GM19240 (cell line): ENCODE measurements at regions not wholly inside any gene's neighbourhood (a gene's known extent, or its start where the extent isn't known, plus 50 kb on each side); places are given as distances from the start of the nearest gene placed in this dataset.
A peak's percentile ranks its signal among the peaks of the same experiment; 100 is the strongest.

Experiments
- DNase-seq: peaks from one replicate; pipeline ENCODE4 v3.0.0; 2011; ENCODE audit warnings: low spot score; ENCODE audit not compliant: insufficient read length

DNA sequence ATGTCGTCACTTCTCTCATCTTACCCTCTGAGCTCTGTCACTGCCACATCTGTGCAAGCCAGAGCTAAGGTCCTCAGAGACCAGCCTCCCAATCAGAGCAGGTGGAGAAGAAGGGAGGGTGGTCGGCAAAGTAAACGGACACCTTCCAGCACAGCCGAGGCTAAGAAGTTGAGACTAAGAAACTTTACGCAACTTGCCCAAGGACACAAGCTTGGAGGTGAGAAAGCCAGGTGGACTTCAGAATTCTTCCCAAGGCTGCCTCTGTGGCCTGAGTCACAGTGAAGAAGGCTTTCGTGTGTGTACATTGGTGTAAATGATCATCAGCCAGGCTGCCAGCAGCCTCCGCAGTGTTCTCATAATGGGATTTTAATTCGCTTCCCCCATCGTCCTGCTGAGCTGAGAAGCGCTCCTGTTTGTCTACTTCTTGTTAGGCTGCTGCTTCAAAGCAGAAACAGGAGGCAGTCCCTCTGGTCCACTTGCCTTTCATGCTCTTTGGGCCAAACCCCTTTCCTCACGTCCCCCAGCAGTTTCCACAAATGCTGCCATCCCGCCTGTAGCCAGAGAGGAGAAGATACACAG is 125.0 kb upstream of the RPL38 start:
- no peak for DNase-seq

DNA sequence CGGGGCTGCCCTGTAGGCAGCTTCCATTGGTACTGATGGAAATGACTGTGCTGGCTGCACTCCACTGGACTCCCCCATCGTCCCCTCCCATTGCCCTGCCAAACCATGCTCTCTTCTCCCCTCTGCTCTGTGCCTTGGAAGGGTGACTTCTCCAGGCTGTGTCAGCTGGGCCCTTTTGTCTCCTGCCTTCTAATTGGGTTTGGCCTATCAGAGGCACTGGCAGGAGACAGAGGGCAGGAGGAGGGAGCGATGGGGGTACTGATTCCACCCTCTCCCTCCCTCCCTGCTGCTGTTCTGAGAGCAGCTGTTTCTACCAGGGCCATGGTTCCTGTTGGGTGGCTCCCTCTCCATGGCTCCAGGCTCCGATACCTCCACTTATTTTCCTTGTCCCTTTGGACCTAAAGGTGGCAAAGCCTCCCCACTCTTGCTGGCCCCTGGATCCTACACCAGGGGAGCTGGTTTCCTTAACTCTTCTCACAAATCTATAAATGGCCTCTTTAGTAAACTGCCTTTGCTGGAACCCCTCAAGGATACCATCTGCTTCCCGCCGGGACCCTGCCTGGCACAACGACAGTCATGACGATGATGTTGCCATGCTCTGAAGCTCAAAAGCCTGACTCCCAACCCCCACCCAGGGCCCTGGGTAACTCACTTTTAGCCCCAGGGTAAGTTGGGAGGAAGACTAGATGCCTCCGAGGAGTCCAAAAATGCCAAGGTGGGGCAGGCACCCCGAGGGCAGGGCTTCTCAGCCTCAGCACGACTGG is 123.8 kb upstream of the RPL38 start:
- no peak for DNase-seq

DNA sequence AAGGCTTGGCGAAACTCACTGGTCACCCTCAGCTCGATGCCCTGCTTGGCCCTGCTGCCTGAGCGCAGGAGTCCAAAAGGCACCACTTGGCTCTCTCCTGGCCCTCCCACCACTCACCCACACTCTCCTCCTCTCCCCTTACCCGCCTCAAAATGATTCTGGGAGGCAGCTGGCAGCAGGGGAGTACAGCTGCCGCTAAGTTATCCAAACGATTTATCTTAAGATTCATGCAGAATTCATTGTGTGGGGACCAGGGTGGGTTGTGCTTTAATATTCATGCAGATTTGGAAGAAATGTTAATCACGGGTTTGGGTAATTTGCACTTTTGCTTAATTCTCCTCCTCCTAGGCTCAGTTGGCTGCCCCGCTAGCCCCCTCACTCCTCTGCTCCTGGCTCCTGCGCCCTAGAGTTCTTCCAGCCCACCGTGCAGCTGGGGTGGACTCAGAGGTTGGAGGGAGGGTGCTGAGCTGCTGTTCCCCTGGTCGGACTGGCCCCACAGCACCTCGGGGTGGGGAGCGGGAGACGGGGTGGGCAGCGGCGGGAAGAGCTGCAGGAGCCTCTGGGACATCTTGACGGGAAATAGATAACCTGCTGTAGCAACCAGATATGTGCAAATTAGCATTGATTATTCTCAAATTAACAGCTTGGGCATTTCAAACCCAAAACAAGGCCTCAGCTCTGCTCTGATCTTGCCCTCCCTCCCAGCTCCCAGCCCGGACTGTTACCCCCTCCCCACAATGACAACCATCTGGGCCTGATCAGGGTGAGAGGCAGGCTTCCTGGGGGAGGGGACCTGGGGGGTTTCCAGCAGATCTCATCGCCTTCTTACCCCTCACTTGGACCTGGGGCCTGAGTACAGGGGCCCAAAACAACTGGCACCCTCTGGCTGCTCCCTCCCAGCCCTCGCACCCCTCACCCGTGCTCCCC is 122.6 kb upstream of the RPL38 start:
- DNase-seq = no peak

- DNase-seq = no peak
Measured at GRCh38 chr17:74082886-74083285, 120.6 kb upstream of the RPL38 start.

- no peak for DNase-seq
Measured at GRCh38 chr17:74083321-74083720, 120.2 kb upstream of the RPL38 start.

- no peak for DNase-seq
Measured at GRCh38 chr17:74085434-74085833, 118.0 kb upstream of the RPL38 start.

DNA sequence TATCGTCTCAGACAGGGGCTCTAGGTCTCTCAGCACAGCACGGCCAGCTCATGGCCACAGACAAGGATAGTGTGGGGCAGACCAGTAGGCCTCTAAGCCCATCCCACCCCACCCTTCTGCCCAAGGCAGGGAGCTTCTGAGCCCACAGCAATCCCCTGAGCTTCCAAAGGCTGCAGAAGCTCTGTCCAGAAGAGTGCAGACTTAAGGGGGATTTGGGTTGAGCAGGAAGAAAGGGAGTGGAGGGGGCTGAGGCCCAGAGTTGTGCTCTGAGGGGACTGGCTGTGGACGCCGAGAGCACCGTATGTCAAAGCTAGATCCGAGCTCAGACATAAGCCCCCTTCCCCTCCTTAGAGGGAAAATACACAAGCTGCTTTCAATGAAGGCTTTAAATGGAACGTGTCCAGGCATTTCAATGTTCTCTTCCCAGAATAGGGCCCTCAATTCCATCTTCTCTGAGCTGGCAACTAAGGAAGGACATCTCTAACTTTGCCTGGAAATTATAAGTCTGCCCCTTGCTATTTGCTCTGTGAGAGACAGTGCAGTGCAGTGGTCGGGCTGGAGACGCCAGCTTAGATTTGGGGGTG is 116.4 kb upstream of the RPL38 start:
- DNase-seq = no peak

- DNase-seq = no peak
Measured at GRCh38 chr17:74088285-74088933, 115.1 kb upstream of the RPL38 start.

- no peak for DNase-seq
Measured at GRCh38 chr17:74088934-74089329, 114.5 kb upstream of the RPL38 start.

DNA sequence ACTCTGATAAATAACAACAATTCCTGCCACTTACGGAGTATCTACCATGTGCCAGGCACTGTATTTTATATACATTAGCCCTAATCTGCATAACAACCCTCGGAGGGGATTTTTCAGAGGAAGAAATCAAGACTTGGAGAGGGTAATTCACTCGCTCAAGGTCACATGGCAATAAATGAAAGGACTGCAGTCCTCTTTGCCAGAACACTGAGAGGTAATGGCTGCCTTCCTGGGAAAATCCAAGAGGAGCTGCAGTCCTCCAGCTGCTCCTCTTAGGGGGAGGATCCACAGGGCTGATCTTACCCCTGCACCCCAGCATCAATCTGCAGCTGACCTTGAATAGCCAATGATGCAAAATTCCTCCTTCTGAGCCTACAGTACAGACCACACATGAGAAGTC is 114.1 kb upstream of the RPL38 start:
- DNase-seq = no peak

GRCh38 chr17:74089869-74090464 is 113.5 kb upstream of the RPL38 start:
- DNase-seq = peak; percentile 48

- DNase-seq = no peak
Measured at GRCh38 chr17:74094651-74095050, 108.8 kb upstream of the RPL38 start.

GRCh38 chr17:74096456-74096855 is 107.0 kb upstream of the RPL38 start:
- DNase-seq = no peak

GRCh38 chr17:74097450-74098135 is 105.9 kb upstream of the RPL38 start:
- DNase-seq = no peak

- DNase-seq = no peak
Measured at GRCh38 chr17:74098136-74099024, 105.1 kb upstream of the RPL38 start.

DNA sequence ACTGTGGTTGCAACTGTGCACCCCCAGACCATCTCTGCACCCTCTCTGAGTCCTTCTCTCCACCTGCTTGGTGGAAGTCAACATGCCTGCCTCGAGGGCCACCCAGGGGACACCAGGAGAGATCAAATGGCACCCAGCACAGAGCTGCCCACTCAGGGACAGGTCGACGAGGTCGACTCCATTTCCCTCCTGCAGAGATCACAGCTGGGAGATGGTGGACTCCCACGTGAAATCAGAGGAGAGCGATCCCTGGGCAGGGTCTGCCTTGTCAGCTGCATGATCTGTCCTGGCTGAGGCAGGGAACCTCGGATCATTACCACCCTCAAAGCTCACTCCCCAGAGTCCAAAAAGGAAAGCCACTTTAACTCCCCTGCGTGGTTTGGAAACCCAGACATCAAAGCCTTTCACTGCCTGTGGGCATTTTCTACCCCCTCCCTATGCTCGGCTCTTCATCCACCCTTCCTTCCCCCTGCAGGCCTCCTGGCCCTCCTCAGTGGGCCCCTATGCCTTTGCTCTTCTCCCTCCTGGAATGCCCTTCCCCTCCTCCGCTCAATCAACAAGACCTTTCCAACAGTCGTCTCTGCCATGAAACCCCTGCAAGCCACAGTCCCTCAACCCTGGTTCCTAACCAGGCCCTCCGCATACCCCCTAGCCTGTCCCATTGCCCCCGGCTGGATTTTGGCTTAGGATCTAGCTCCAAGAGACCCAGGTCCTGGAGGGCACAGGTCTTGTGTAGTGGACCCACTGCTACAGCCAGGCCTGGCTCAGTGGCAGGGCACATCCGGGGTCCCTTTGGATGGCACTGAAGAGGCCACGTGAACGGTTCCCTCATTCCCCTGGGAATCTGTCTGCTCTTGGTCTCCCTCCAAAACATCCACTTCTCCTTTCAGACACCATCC is 103.8 kb upstream of the RPL38 start:
- no peak for DNase-seq

GRCh38 chr17:74104921-74105320 is 98.6 kb upstream of the RPL38 start:
- DNase-seq = no peak

DNA sequence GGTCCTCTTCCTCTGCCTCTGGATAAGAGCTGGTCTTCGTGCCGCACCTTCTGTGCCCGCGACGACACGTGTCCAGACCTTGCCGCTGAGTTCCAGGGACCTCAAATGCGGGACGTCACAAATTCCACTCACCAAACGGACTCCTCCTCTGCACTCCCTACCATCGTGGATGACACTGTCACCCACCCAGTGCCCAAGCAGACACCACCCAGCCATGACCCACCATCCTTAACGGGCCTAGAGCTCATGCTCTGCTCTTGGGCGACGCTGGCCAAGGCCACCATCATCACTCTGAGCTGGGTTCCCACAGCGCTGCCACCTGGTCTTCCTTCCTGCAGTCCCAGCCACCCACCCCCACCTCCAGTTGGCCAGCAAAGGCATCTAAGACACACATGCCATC is 96.4 kb upstream of the RPL38 start:
- DNase-seq = no peak
